ENCODE measurements at regions not wholly inside any gene's neighbourhood (a gene's known extent, or its start where the extent isn't known, plus 50 kb on each side); places are given as distances from the start of the nearest gene placed in this dataset.

DNA sequence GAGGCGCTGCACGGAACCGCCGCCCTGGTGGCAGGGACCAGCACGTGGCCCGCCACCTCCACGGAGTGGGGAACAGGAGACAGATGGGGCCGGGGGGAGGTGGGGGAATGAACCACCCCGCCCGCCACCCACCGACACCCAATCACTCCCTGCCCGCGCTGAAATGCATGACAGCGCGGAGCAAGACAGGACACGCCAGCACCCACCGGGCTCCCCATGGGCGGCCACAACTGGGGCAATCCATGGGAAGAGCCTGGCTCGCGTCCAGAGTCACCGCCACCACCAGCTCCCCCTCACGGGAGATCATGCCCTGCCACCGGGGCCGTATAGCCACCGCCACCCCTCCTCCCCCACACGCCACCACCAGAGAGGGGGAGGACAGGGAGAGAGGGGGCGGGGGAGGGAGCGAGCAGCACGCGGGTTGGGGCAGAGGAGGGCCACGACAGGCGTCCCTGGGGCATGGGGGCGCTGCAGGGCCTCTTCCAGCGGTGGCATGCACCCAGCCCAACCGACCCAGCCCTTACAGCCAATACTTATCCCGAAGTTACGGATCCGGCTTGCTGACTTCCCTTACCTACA, 744.3 kb upstream of the DEFB115 start:
- TF ChIP-seq, protein P1, sequence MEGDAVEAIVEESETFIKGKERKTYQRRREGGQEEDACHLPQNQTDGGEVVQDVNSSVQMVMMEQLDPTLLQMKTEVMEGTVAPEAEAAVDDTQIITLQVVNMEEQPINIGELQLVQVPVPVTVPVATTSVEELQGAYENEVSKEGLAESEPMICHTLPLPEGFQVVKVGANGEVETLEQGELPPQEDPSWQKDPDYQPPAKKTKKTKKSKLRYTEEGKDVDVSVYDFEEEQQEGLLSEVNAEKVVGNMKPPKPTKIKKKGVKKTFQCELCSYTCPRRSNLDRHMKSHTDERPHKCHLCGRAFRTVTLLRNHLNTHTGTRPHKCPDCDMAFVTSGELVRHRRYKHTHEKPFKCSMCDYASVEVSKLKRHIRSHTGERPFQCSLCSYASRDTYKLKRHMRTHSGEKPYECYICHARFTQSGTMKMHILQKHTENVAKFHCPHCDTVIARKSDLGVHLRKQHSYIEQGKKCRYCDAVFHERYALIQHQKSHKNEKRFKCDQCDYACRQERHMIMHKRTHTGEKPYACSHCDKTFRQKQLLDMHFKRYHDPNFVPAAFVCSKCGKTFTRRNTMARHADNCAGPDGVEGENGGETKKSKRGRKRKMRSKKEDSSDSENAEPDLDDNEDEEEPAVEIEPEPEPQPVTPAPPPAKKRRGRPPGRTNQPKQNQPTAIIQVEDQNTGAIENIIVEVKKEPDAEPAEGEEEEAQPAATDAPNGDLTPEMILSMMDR (IDR thresholded peaks at IDR 0.05), result no peak
- no peak for TF ChIP-seq POLR2A (IDR thresholded peaks at IDR 0.05)
- no peak for TF ChIP-seq POLR2AphosphoS5 (IDR thresholded peaks at IDR 0.05)
- TF ChIP-seq EP300 (IDR thresholded peaks at IDR 0.05), result no peak
